Cortex of kidney (tissue), 1 donor: ENCODE measurements at regions not wholly inside any gene's neighbourhood (a gene's known extent, or its start where the extent isn't known, plus 50 kb on each side); places are given as distances from the start of the nearest gene placed in this dataset.

Experiments used
- DNase-seq: peaks from one replicate; lab custom pipeline; 2025; lab: John Stamatoyannopoulos, UW

DNA sequence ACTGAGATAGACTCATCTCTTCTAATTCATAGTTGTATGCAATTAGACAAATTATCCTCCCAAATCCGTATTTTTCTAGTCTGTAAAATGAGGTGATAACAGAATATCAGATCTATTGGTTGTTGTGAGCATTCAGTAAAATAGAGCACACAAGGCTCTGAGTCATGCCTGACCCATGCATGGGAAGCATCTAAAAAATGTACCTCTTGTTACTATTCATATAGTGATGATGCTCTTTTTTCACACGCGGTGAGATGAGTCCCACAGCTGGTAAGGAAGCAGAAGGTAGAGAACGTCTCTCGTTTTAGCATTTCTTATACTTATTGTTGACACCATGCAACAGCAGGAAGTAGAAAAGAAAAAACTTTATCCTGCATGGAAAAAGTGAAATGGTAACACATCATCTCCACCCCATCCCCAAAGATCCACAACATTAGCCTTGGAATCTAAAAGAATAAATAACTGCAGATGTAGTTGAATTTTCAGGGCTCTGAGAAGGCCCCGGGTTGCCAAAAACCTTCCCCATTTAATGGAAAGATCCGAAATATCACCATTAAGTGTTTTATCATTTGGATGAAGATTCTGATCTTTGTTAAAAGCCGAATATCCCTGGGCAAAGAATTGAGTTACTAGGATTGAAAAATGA lies 215.6 kb downstream of the TMEM114 start:
- DNase-seq, result no peak

DNA sequence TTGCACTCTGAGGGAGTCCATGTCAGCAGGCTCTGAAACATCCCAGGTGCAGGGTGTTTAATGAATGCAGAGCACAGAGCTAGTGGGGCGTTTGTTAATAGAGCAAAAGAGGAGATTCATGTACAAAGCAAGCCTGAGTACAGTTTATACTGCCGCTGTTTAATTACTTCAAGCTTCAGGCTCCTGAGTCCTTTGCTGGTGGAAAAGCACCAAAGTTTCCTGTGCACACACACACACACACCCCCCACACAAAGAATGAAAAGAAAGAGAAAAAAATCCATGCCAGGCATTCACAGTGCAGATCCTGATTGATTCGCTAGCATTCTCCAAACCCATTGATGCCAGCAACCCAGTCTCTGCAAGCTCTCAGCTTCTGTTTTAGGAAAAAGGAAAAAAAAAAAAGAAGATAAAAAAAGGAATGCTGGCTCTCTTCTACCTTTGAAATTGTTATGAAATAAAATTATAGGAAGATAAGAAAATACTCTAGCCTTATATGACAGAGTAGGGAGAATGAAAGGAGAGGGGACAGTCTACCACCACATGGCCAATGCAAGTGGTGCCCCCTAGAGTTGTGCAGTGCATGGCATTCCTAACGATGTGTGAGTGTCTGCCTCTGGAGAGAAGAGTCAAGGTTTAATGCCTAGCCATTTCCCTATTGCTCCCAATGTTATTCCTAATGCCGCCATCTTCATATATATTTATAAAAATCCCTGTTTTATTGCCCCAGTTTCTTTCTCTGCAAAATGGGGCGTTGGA lies 216.5 kb downstream of the TMEM114 start:
- DNase-seq, result no peak

DNA sequence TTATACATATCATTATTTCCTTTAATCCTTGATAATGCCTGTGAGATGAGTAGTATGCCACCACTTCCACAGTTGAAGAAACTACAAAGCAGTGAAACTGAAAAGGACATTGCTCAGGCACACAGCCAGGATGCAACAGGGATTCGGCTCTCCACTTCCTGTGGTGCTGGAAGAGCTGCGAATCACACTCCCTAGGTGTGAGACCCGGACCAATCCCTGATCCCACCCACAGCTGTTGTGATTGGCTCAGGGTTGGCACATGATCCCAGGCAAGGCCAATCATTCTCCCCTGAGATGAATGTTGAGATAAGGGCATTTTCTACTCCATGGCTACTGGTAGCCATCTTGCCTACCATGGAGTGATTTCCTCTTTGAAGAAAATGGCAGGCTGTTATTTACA lies 218.2 kb downstream of the TMEM114 start:
- DNase-seq, result no peak

DNA sequence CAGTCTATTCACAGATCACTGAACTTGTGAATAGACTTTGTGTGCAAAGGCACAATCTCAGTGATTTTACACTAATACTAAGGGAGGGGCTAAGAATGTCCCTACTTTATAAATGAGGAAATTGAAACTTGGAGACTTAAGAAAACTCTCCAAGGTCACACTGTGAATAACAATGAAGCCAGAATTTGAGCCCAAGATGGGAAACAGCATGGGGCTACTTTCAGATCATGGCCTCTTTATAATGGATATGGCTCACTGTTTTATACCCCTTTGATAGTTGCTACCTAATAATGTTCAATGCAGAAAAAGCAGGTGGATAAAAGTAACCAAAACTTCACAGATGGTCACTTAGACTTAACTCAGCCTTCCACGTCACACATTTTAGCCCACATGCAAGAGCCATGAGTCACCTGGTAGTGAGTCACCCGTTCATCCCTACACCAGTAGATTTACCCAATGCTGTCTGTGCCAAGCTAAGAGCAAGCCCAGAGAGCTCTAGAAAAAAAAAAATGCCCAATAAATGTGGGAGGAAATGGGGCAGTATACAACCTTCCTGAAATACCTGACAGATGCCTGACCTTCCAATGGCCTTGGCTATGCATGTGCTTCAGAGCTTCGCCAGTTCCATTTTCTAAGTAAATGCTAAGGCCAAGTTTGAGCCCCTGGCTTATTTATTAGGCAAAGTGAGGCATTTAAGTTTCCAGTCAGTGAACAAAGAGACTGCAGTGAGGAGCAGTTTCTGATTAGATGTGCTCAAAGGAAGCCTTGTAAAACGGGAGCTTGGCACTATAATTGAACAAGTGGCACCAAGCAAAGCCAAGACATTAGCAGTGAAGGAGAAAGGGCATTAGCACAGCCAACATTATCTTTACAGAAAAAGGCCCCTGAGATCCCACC lies 219.7 kb downstream of the TMEM114 start:
- DNase-seq, result no peak

DNA sequence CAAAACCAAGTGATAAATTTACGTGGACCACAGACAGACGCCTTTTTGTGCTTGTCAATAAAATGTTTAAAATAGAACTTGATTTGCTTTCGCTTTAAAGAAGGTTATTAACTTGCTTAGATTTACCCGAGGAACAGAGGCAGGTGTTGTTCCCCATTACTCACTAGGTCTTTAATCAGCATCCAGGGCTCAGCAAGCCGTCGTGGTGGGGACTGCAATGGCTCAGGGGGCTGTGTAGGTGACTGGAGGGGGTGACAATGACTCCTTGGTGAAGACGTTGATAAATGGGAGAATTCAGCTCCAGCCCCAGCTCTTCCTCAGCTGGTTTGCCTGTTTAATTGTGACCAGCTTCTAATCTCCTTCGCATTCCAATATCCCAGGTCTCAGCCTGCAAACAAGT lies 231.4 kb downstream of the TMEM114 start:
- no peak for DNase-seq

DNA sequence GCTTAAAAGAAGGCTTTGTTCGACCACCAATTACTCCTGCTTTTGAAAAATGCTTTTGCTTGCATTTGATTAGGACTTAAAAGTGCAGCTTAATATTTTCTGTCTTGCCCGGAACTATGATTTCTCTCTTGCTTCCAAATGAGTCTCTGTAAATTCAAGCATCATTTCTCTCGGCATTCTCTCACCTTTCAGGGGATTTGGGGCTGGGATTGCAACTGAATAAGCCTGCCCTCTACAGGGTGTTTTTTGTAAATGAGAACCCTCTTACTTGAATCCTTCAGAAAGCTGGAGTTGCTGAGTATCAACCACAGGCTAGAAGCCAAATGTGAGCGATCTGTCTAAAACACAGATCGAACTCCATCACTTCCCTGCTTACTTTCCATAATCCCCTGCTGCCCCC lies 234.6 kb downstream of the TMEM114 start:
- DNase-seq, result no peak

DNA sequence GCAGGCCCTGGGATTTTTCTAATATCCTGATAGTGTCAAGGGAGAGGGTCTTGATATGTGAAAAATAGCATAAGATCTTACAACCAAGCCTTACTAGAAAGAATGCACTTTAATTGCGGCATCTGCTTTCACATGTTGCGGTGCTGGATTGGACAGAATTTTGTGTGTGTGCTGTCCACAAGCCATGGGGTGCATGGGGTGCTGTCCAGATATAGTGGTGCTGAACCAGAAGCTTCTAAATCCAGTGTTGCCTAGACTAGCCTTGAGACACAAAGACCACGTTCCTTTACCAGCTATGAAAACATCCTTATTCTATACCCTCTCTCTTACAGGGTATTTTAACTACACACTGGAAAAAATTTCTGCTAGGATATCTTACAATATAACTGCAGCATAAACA lies 244.0 kb downstream of the TMEM114 start:
- DNase-seq, result no peak

DNA sequence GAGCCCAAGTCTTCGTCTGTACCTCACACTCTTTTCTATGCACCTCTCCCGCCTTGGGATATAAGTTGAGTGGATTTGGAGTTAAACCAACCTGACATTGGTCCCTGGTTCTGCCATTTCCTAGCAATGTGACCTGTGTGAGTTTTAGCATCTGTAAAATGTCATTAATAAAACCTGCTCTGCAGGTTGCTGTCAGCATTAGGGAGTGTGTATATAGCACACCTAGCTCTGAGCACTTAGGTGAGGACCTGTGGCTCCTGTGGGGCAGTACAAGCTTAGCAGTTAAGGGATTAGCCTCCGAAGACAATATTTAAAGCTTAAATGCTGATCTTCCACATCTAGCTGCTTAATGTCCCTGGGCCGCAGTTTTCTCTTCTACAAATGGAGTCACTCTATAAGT lies 248.0 kb downstream of the TMEM114 start:
- no peak for DNase-seq

DNA sequence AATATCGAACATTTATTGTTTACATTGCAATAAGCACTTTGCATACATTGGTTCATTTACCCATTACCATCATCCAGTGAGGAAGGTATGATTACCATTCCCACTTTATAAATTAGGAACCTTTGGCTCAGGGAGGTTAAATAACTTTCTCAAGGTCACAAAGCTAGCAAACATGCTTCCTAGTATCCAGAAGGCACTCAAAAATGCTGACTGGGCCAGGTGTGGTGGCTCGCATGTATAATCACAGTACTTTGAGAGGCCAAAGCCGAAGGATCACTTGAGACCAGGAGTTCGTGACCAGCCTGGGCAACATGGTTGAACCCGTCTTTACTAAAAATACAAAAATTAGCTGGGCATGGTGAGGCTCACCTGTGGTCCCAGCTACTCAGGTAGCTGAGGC lies 259.6 kb downstream of the TMEM114 start:
- DNase-seq, result no peak

DNA sequence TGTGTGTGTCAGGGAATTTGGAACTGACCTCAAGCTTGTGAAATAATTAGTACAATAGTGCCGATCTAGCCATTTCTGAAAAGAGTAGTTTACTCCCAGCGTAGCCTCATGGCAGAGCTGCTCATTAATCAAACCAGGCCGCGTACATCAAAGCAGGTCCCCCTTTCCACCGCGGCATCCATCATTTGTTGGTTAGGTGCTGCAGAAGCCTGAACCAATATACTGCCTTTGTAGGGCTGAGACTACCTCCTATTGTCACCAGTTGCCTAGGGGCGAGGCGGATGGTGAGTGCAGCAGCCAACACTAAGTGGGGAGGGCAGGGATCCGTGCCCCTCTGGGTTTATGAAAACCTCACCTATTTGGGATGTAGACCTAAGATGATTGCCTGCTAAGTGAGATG lies 264.1 kb downstream of the TMEM114 start:
- no peak for DNase-seq

DNA sequence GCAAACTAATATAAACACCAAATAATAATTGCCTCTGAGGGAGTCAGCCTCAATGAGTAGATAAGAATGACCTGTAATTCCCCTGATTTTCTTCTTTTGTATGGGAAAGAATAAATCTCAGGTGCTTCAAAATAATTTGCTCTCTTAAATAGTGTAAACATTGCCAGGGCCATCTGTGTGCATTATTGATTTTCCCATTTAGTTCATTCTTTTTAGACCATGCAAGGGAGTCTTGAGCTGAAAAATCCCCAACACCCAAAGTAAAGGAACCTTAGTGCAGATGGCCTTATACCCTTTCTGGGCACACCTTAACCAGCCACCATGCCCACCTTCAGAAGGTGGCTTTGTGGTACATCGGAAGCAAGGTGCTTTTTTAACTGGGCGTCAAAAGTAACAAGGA lies 267.2 kb downstream of the TMEM114 start:
- no peak for DNase-seq

DNA sequence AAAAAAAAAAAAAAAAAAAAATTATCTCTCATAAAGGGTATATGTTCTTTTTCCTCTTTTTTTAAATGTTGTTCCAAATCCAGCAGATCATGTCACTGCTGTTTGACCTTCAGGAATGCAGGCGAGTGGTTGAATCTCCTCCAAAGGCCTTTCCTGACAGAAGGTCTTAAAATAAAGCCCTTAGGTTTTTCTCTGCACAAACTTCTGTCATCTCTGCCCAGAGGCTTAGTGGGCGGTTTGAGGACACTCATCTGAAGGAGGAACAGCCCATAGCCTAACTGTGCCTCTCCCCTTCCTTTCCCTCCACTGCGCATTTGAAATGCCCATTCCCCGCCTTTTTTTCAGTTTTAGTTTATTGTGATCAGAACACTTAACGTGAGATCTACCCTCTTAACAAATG lies 270.2 kb downstream of the TMEM114 start:
- no peak for DNase-seq

DNA sequence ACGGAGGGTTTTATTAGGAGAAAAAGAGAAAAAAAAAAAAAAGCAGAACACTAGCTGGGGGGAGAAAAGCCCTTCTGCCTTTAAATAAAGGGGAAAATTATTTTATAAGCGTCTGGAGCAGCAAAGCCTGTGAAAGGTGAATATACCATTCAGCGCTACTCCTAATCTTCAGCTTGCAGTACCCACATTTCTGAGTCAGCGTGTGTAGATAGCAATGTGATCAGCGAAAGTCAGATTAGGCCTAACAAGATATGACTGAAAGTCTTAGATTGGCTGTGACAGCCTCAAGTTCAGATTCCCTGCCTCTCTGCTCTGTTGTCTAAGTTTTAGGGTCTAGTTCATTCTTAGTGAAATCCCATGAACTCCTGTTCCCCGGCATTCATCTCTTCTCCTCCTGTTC lies 279.5 kb downstream of the TMEM114 start:
- DNase-seq, result no peak

DNA sequence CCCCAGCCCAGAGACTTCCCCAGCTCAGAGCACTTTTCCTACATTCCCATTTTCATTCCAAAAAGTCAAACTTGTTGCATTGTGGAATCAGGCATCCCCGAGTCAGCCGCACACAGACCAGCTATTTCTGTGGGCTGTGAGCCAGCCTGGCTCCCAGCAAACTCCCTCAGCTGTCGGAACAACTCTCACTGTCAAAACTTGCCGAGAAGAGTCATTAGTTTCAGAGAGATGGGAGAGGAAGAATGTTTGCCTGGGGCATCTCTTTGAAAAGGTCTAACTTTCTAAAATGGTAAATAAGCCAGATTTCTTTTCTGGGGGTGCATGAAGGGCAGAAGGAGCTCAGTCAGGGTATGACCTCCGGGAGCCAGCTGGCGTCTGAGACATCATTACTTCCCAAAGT lies 280.0 kb downstream of the TMEM114 start:
- DNase-seq, result no peak

DNA sequence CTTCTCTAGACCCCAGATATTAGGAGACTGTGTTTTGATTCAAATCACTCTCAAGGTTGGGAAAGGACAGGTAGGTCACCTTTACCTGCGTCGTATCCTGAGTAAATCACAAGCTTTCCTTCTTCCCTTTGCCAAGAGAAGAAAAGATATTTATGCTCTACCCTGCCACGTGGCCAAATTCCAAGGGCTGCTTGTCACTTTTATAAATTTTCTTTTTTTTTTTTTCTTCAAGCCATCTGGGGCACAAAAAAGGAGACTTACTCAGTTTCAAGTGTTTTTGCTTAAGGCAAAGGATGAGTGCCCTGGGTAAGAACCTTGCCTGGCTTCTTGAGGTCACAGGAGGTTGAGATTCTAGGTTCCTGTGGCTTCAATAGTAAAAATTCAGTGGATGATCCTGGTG lies 285.1 kb downstream of the TMEM114 start:
- DNase-seq, result no peak

DNA sequence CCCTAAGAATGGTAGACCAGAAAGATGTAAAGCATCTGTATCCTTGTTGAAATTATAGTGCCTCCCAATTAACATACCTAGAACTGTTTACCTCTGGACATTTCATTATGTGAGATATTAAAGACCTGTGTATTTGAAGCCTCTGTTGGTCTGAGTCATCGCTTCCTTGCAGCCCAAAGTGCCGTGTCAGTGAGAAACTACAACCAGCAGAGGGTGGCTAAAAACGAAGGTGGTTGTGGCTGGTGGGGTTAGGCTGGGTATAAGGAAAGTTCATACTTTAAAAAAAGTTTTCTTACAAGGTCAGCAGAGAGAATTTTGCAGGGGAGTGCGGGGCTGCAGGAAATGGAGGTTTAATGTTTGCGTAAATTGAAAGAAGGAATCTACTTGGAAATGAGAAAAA lies 290.7 kb downstream of the TMEM114 start:
- no peak for DNase-seq

DNA sequence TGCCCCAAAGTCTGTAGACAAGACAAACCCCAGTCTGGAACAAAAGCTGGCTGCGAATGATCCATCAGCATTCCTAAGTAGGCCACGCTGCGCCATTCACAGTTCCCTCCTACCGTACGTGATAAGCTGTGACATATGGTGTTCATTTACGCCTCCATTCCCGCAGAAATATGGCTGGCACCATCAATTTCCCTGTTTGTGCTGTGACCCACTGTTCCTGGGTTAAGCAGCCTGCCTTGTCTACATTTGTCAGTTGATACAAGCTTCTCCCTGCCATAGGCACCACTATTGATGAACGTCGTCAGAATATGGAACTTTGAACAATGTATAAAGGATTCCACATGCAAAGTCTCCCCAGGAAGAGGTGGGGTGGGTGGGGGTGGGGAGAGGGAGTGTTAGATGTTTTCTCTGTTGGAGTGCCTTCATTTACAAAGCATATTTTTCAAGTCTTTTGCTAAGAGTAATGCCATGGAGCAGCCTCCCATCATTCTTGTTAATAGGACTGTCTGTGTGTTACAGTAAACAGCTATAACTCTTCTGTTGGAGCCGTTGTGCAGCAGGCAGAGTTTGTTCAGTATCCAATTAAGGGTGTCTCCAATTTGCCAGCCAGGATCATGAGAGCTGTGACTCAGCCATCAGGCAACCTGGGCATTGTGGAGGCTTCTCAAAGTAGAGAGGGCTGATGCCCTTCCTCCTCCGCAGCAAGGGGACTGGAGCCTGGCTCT lies 294.6 kb downstream of the TMEM114 start:
- no peak for DNase-seq

DNA sequence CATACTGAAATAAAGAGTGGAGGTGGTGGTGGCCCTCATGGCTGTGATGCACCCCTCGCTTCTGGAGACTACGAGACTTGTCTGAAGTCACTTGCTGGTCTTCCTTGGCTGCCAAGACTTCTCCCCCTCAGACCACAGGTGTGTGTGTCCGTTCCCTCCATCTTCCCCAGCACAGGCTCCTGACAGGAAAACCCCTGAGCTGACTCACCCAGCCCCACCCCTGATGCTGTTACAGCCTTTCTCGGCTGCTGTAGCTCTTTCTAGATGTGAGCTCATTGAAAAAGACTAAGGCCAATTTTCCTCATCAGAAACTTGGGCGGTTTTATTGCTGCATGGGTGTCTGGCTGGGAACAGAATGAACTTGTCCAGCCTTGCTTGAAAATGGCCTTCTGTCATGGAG lies 296.9 kb downstream of the TMEM114 start:
- no peak for DNase-seq

DNA sequence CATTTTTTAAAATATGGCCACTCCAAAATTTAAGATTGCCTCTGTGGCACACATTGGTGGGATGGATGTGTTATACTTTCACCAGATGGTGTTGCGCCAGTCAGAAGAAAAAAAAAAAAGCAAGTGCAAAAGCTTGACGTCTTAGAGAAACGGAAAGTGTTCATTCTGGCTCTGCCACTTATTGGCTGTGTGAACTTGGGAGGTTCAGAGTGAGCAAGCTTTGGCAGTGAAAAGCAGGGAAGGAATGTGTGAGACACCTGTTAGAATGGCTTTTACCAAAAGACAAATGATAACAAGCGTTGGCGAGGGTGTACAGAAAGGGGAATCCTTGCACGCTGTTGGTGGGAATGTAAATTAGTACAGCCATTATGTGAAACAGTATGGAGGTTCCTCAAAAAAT lies 298.0 kb downstream of the TMEM114 start:
- DNase-seq, result no peak

DNA sequence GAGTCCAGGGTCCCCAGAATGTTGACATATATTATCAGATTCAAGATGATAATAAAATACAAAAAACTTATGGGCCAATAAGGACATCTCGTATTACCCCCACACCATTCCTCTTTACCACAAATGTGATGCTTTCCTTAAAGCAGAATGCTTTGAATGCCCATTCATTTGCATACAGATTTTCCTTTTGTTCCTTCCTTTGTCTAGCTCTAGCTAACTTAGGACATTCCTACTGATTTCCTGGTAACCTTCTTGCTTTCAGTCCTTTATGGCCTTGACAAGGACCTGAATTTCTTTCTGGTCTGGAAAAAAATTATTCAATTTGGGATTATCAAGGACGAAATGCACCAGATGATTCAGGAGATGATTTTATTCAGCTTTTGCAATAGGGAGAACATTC lies 304.0 kb downstream of the TMEM114 start:
- DNase-seq, result no peak

DNA sequence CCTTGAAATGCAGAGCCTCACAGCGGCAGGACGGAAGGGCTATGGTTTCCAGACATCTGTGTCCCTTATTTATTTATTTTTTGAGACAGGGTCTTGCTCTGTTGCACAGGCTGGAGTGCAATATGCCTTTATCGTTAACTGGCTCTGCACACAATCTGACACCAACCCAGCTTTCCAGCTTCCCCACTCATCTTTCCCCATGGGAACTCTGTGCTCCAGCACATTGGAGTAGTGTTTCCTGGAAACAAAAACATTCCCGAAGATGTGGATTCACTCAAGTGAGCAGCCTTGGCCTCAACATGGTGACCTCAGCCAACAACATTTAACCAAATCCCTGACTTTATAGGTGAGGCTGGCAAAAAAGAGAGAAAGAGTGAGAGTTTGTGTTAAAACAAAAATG lies 307.1 kb downstream of the TMEM114 start:
- DNase-seq, result no peak

DNA sequence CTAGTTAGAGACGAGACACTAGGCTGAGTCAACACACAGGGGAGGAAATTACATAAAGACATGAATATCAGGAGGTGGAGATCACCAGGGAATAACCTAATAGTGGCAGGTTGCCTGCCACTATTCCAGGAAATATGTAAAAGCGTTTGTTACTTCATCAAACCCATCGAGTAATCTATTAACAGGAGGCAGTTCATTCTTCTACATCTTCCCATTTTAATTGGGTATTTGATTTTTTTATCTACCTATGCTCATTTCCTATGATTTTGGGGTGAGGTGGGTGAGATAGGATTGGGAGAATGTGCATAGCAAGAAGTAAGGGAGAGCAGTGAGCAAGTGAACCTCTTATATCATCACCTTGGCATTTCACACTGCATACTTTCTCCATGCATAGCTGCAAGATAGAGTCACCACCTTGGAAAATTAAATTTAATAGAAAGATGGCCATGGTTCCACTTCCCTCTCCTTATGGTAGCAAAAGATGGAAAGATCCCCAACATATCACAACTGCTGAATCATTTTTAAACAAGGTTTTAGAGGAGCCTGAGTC lies 312.2 kb downstream of the TMEM114 start:
- no peak for DNase-seq
